Osteocyte (in vitro differentiated cells): ENCODE measurements at regions not wholly inside any gene's neighbourhood (a gene's known extent, or its start where the extent isn't known, plus 50 kb on each side); places are given as distances from the start of the nearest gene placed in this dataset.

ENCODE experiments used
- DNase-seq: peaks from one replicate; pipeline ENCODE4 v3.0.0; 2021; ENCODE audit warnings: mixed read lengths; ENCODE audit not compliant: unreplicated experiment; ENCODE audit errors: extremely low spot score
- H3K27ac Mint-ChIP-seq: one replicate; pipeline ENCODE4 v1.8.0; 2021; ENCODE audit warnings: mild to moderate bottlenecking, mixed read lengths; ENCODE audit not compliant: unreplicated experiment
- H3K27me3 Mint-ChIP-seq: one replicate; pipeline ENCODE4 v1.8.0; 2021; ENCODE audit warnings: mixed read lengths; ENCODE audit not compliant: unreplicated experiment
- H3K36me3 Mint-ChIP-seq: one replicate; pipeline ENCODE4 v1.8.0; 2021; ENCODE audit warnings: mixed read lengths; ENCODE audit not compliant: unreplicated experiment
- H3K4me1 Mint-ChIP-seq: one replicate; pipeline ENCODE4 v1.8.0; 2021; ENCODE audit warnings: mixed read lengths; ENCODE audit not compliant: unreplicated experiment
- H3K4me3 Mint-ChIP-seq: one replicate; pipeline ENCODE4 v1.8.0; 2021; ENCODE audit warnings: mild to moderate bottlenecking, moderate library complexity, mixed read lengths; ENCODE audit not compliant: unreplicated experiment
- H3K9me3 Mint-ChIP-seq: one replicate; pipeline ENCODE4 v1.8.0; 2021; ENCODE audit warnings: mixed read lengths; ENCODE audit not compliant: unreplicated experiment
- TF ChIP-seq, protein P1 (sequence below): fragments of 200-600 bp; sonication (generic); IDR thresholded peaks from 2 replicates; pipeline ENCODE4 v1.5.0; 2021; ENCODE audit warnings: antibody characterized with exemption, mild to moderate bottlenecking, moderate library complexity

DNA sequence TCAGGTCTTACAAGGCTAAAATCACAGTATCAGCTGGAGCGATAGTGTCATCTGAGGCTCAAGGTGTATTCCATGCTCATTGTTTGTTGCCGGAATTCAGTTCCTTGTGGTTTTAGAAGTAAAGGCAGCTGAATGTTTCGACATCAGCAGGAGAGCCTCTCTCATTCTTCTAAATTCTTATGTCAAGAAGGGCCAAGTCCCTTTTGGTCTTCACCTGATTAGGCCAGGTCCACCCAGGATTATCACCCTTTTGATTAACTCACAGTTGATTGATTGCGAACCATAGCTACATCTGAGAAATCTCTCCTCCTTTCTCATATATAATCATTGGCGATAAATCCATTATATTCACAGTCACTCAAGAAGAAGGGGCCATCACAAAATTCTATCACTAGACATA is 806.7 kb upstream of the PRMT6 start:
- H3K27me3 Mint-ChIP-seq = no peaks in the 10 kb centered on the region
- no peaks in the 10 kb centered on the region for H3K36me3 Mint-ChIP-seq
- H3K9me3 Mint-ChIP-seq = peaks cover 6% of the 10 kb centered on the region
- DNase-seq = no peak
- no peak overlapping the region for H3K27ac Mint-ChIP-seq
- no peak overlapping the region for H3K4me3 Mint-ChIP-seq
- TF ChIP-seq, protein P1, sequence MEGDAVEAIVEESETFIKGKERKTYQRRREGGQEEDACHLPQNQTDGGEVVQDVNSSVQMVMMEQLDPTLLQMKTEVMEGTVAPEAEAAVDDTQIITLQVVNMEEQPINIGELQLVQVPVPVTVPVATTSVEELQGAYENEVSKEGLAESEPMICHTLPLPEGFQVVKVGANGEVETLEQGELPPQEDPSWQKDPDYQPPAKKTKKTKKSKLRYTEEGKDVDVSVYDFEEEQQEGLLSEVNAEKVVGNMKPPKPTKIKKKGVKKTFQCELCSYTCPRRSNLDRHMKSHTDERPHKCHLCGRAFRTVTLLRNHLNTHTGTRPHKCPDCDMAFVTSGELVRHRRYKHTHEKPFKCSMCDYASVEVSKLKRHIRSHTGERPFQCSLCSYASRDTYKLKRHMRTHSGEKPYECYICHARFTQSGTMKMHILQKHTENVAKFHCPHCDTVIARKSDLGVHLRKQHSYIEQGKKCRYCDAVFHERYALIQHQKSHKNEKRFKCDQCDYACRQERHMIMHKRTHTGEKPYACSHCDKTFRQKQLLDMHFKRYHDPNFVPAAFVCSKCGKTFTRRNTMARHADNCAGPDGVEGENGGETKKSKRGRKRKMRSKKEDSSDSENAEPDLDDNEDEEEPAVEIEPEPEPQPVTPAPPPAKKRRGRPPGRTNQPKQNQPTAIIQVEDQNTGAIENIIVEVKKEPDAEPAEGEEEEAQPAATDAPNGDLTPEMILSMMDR = no peak
- H3K4me1 Mint-ChIP-seq = no peaks in the 10 kb centered on the region

DNA sequence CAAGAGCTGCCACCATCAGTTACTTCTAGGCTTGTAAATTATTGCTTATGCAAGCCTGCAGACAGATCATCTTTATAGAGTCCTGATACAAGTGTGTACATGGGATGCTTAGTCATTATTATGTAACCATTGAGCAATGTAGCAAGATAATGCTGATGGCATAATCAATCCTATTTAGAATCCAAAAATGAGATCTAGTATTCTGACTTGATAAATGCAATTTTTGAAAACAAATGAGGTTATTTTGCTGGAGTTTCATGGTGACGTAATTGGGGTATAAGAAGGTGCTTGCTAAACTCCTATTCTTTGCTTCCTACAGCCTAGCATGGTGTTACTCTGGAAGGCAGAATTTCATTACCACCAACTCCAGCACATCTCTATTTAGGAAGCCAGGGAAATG is 801.7 kb upstream of the PRMT6 start:
- Mint-ChIP-seq H3K4me1 (no peaks in the 10 kb centered on the region), H3K4me3 (no peak overlapping the region), H3K27me3 (no peaks in the 10 kb centered on the region), H3K27ac (no peak overlapping the region), H3K36me3 (no peaks in the 10 kb centered on the region), H3K9me3 (peaks cover 22% of the 10 kb centered on the region)
- TF ChIP-seq, protein P1 = no peak
- no peak for DNase-seq

DNA sequence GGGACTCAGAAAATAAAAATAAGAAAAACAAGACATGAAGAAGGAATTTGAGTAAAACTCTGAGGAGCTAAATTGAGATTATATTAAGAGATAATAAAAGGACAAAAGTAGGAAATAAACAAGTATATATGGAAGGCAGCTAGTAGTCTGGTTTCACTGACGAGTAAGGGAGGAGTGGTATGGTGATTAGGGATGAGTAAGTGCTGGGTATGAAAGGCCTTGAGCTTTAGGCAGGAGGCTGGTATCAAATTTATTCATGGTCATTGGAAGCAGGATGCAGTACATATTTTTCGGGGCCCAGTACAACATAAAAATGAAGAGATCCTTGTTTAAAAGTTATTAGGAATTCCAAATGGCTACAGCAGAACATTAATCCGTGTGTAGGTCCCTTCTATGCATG is 789.7 kb upstream of the PRMT6 start:
- TF ChIP-seq, protein P1 = no peak
- no peak overlapping the region for H3K4me3 Mint-ChIP-seq
- H3K9me3 Mint-ChIP-seq = peaks cover 20% of the 10 kb centered on the region
- H3K27me3 Mint-ChIP-seq = peaks cover 2% of the 10 kb centered on the region
- no peaks in the 10 kb centered on the region for H3K36me3 Mint-ChIP-seq
- no peak for DNase-seq
- H3K4me1 Mint-ChIP-seq = no peaks in the 10 kb centered on the region
- H3K27ac Mint-ChIP-seq = no peak overlapping the region

DNA sequence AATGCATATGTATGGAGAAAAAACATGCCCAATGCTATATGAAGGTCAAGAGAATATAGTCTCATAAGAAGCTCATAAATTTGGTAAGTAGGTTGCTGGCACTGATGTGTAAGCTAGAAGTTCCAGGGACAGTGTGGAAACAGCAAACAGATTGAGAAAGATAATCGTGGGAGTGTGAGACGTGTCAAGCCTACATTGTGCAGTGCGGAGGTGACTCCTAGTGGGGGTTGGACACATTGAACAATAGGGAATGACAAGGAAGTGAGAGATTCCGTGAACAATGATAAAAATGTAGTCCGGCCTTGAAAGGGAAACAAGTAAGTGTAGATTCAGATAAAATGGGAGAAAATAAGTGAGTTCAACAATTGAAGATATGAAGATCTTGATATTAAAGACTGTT is 788.4 kb upstream of the PRMT6 start:
- H3K4me1 Mint-ChIP-seq = no peaks in the 10 kb centered on the region
- no peak overlapping the region for H3K27ac Mint-ChIP-seq
- peaks cover 2% of the 10 kb centered on the region for H3K27me3 Mint-ChIP-seq
- TF ChIP-seq, protein P1 = no peak
- no peaks in the 10 kb centered on the region for H3K36me3 Mint-ChIP-seq
- H3K4me3 Mint-ChIP-seq = no peak overlapping the region
- DNase-seq = no peak
- H3K9me3 Mint-ChIP-seq = peaks cover 19% of the 10 kb centered on the region

DNA sequence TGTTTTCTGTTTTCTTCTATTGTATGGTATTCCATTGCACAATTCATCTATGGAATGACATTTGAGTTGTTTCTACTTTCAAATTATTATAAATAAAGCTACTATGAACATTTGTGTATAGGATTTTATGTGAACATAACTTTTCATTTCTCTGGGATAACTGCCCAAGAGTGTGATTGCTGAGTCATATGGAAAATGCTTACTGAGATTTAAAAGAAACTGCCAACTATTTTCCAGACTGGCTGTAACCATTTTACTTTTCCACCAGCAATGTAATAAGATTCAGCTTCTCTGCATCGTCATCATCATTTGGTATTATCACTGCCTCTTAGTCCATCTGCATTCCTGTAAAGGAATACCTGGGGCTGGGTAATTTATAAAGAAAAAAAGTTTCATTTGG is 779.6 kb upstream of the PRMT6 start:
- Mint-ChIP-seq H3K9me3 (peaks cover 5% of the 10 kb centered on the region), H3K27ac (no peak overlapping the region), H3K27me3 (no peaks in the 10 kb centered on the region), H3K36me3 (no peaks in the 10 kb centered on the region), H3K4me3 (no peak overlapping the region), H3K4me1 (no peaks in the 10 kb centered on the region)
- TF ChIP-seq, protein P1 = no peak
- no peak for DNase-seq
